ENCODE measurements at regions not wholly inside any gene's neighbourhood (a gene's known extent, or its start where the extent isn't known, plus 50 kb on each side); places are given as distances from the start of the nearest gene placed in this dataset.

DNA sequence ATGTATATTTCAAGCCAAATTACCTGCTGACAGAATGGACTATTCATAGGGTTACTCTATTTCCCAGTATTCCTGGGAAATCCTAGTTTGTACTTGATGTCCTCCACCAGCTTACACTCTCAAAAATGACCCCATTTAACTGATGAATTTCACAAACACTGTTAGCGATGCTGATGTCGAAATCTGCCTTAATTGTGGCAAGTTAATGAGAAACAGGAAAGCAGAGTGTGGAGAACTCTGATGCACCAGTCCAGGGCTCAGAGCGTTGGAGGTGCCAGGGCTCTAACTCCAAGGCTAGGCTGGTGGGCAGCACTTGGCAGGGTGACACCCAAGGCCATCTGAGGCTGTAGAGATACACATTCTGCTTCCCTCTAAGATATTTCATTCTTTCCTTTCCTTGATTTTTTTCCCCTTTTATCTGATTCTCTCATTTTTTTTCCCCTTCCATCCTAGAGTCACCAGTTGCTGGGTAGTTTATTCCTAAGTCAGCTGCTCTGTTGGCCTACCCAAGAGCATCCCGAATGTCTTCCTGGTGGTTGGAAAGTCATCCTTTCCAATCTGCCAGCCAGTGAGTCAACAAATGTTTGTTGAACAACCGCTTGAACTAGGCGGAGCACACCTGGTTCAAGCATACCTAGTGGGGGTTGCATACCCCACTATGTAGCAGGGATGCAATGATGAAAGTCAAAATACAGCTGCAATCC is 525.0 kb upstream of the NRP1 start (continued):
- TF ChIP-seq, protein P1, sequence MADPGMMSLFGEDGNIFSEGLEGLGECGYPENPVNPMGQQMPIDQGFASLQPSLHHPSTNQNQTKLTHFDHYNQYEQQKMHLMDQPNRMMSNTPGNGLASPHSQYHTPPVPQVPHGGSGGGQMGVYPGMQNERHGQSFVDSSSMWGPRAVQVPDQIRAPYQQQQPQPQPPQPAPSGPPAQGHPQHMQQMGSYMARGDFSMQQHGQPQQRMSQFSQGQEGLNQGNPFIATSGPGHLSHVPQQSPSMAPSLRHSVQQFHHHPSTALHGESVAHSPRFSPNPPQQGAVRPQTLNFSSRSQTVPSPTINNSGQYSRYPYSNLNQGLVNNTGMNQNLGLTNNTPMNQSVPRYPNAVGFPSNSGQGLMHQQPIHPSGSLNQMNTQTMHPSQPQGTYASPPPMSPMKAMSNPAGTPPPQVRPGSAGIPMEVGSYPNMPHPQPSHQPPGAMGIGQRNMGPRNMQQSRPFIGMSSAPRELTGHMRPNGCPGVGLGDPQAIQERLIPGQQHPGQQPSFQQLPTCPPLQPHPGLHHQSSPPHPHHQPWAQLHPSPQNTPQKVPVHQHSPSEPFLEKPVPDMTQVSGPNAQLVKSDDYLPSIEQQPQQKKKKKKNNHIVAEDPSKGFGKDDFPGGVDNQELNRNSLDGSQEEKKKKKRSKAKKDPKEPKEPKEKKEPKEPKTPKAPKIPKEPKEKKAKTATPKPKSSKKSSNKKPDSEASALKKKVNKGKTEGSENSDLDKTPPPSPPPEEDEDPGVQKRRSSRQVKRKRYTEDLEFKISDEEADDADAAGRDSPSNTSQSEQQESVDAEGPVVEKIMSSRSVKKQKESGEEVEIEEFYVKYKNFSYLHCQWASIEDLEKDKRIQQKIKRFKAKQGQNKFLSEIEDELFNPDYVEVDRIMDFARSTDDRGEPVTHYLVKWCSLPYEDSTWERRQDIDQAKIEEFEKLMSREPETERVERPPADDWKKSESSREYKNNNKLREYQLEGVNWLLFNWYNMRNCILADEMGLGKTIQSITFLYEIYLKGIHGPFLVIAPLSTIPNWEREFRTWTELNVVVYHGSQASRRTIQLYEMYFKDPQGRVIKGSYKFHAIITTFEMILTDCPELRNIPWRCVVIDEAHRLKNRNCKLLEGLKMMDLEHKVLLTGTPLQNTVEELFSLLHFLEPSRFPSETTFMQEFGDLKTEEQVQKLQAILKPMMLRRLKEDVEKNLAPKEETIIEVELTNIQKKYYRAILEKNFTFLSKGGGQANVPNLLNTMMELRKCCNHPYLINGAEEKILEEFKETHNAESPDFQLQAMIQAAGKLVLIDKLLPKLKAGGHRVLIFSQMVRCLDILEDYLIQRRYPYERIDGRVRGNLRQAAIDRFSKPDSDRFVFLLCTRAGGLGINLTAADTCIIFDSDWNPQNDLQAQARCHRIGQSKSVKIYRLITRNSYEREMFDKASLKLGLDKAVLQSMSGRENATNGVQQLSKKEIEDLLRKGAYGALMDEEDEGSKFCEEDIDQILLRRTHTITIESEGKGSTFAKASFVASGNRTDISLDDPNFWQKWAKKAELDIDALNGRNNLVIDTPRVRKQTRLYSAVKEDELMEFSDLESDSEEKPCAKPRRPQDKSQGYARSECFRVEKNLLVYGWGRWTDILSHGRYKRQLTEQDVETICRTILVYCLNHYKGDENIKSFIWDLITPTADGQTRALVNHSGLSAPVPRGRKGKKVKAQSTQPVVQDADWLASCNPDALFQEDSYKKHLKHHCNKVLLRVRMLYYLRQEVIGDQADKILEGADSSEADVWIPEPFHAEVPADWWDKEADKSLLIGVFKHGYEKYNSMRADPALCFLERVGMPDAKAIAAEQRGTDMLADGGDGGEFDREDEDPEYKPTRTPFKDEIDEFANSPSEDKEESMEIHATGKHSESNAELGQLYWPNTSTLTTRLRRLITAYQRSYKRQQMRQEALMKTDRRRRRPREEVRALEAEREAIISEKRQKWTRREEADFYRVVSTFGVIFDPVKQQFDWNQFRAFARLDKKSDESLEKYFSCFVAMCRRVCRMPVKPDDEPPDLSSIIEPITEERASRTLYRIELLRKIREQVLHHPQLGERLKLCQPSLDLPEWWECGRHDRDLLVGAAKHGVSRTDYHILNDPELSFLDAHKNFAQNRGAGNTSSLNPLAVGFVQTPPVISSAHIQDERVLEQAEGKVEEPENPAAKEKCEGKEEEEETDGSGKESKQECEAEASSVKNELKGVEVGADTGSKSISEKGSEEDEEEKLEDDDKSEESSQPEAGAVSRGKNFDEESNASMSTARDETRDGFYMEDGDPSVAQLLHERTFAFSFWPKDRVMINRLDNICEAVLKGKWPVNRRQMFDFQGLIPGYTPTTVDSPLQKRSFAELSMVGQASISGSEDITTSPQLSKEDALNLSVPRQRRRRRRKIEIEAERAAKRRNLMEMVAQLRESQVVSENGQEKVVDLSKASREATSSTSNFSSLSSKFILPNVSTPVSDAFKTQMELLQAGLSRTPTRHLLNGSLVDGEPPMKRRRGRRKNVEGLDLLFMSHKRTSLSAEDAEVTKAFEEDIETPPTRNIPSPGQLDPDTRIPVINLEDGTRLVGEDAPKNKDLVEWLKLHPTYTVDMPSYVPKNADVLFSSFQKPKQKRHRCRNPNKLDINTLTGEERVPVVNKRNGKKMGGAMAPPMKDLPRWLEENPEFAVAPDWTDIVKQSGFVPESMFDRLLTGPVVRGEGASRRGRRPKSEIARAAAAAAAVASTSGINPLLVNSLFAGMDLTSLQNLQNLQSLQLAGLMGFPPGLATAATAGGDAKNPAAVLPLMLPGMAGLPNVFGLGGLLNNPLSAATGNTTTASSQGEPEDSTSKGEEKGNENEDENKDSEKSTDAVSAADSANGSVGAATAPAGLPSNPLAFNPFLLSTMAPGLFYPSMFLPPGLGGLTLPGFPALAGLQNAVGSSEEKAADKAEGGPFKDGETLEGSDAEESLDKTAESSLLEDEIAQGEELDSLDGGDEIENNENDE (IDR thresholded peaks at IDR 0.05; ENCODE audit: insufficient replicate concordance, low read length), result no peak
- TF ChIP-seq CREB1 (IDR thresholded peaks at IDR 0.05), result 0 out of 2 replicates have a peak, but pooled peaks have one; percentile 16
- no peak for TF ChIP-seq RNF2 (IDR thresholded peaks at IDR 0.05; ENCODE audit: borderline replicate concordance, low read depth, low read length, missing control alignments, poor library complexity, severe bottlenecking)
- peak; percentile 87 for TF ChIP-seq RFX5 (IDR thresholded peaks at IDR 0.05; ENCODE audit: borderline replicate concordance, low read depth, low read length)
- TF ChIP-seq, protein P2, sequence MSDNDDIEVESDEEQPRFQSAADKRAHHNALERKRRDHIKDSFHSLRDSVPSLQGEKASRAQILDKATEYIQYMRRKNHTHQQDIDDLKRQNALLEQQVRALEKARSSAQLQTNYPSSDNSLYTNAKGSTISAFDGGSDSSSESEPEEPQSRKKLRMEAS (IDR thresholded peaks at IDR 0.05), result no peak
- no peak for TF ChIP-seq CBX5 (IDR thresholded peaks at IDR 0.05; ENCODE audit: low read depth, low read length)
- no peak for TF ChIP-seq EZH2 (IDR thresholded peaks at IDR 0.05; ENCODE audit: low read depth, low read length, severe bottlenecking)
- TF ChIP-seq CHD2 (IDR thresholded peaks at IDR 0.05; ENCODE audit: low read length), result no peak
- TF ChIP-seq KDM4A (IDR thresholded peaks at IDR 0.05; ENCODE audit: low read depth, low read length, severe bottlenecking), result no peak
- TF ChIP-seq EGR1 (IDR thresholded peaks at IDR 0.05; ENCODE audit: borderline replicate concordance, low read depth, low read length), result no peak

Measured in H1 (cell line).